Islet precursor cell (in vitro differentiated cells): ENCODE measurements at regions not wholly inside any gene's neighbourhood (a gene's known extent, or its start where the extent isn't known, plus 50 kb on each side); places are given as distances from the start of the nearest gene placed in this dataset.
A peak's percentile ranks its signal among the peaks of the same experiment; 100 is the strongest.
"Not testable (repeated sequence)": the region's sequence is repeated elsewhere in the genome, so short reads cannot be mapped to it uniquely, and the experiment has no call there.

Experiments used
- DNase-seq: peaks from one replicate; pipeline ENCODE4 v3.0.0-alpha.2; 2018

- no peak for DNase-seq
These were observed 143.8 kb downstream of the DUSP10 start for GRCh38 chr1:221598122-221598521.

- DNase-seq = no peak
These were observed 140.7 kb downstream of the DUSP10 start for GRCh38 chr1:221601166-221601565.

GRCh38 chr1:221602830-221603229, 139.1 kb downstream of the DUSP10 start:
- no peak for DNase-seq

GRCh38 chr1:221604390-221604789, 137.5 kb downstream of the DUSP10 start:
- DNase-seq = not testable (repeated sequence)

GRCh38 chr1:221604948-221605347, 136.9 kb downstream of the DUSP10 start:
- no peak for DNase-seq

GRCh38 chr1:221605569-221605968, 136.3 kb downstream of the DUSP10 start:
- DNase-seq = no peak

GRCh38 chr1:221606256-221606655, 135.6 kb downstream of the DUSP10 start:
- DNase-seq = no peak

GRCh38 chr1:221608835-221609320, 133.0 kb downstream of the DUSP10 start:
- DNase-seq = no peak

- no peak for DNase-seq
These were observed 130.2 kb downstream of the DUSP10 start for GRCh38 chr1:221611656-221612046.

GRCh38 chr1:221612047-221612777, 129.7 kb downstream of the DUSP10 start:
- DNase-seq = peak; percentile 94

GRCh38 chr1:221620437-221621384, 121.2 kb downstream of the DUSP10 start:
- no peak for DNase-seq

GRCh38 chr1:221621683-221622082, 120.2 kb downstream of the DUSP10 start:
- DNase-seq = no peak

GRCh38 chr1:221622389-221622788, 119.5 kb downstream of the DUSP10 start:
- DNase-seq = no peak

GRCh38 chr1:221625026-221625425, 116.9 kb downstream of the DUSP10 start:
- no peak for DNase-seq

- no peak for DNase-seq
These were observed 115.8 kb downstream of the DUSP10 start for GRCh38 chr1:221626041-221626440.

- peak; percentile 80 for DNase-seq
These were observed 111.7 kb downstream of the DUSP10 start for GRCh38 chr1:221630236-221630635.

GRCh38 chr1:221631556-221631955, 110.3 kb downstream of the DUSP10 start:
- no peak for DNase-seq

GRCh38 chr1:221632072-221632471, 109.8 kb downstream of the DUSP10 start:
- no peak for DNase-seq

- no peak for DNase-seq
These were observed 108.0 kb downstream of the DUSP10 start for GRCh38 chr1:221633841-221634409.

GRCh38 chr1:221634606-221635005, 107.3 kb downstream of the DUSP10 start:
- DNase-seq = no peak

GRCh38 chr1:221635305-221635704, 106.6 kb downstream of the DUSP10 start:
- no peak for DNase-seq

GRCh38 chr1:221636096-221636495, 105.8 kb downstream of the DUSP10 start:
- no peak for DNase-seq

GRCh38 chr1:221636967-221637366, 104.9 kb downstream of the DUSP10 start:
- no peak for DNase-seq
